Erythroblast (primary cell): ENCODE measurements at regions not wholly inside any gene's neighbourhood (a gene's known extent, or its start where the extent isn't known, plus 50 kb on each side); places are given as distances from the start of the nearest gene placed in this dataset.

ENCODE experiments used
- GATA1 ChIP-seq: IDR thresholded peaks from 2 replicates; pipeline ENCODE4 v1.6.1; 2011; ENCODE audit warnings: low read depth, mild to moderate bottlenecking, control low read depth, low read length, moderate library complexity
- POLR2A ChIP-seq: IDR thresholded peaks from 2 replicates; pipeline ENCODE4 v1.6.1; 2011; ENCODE audit warnings: mild to moderate bottlenecking, low read length

- TF ChIP-seq POLR2A = no peak
- no peak for TF ChIP-seq GATA1
Measured at GRCh38 chr5:28216939-28217360, 1178.6 kb upstream of the CDH9 start.
